Neural cell (in vitro differentiated cells): ENCODE measurements at regions not wholly inside any gene's neighbourhood (a gene's known extent, or its start where the extent isn't known, plus 50 kb on each side); places are given as distances from the start of the nearest gene placed in this dataset.

ENCODE experiments used
- CTCF ChIP-seq: fragments of 450-650 bp; IDR thresholded peaks from 2 replicates; pipeline ENCODE4 v1.5.1; 2014; ENCODE audit warnings: antibody characterized with exemption, mild to moderate bottlenecking, moderate library complexity; ENCODE audit not compliant: poor library complexity, severe bottlenecking
- EP300 ChIP-seq: fragments of 450-650 bp; conservative IDR thresholded peaks from 2 replicates; pipeline ENCODE4 v1.6.1; 2014; ENCODE audit warnings: antibody characterized with exemption, mild to moderate bottlenecking, moderate library complexity; ENCODE audit not compliant: poor library complexity, severe bottlenecking
- RAD21 ChIP-seq: fragments of 450-650 bp; conservative IDR thresholded peaks from 2 replicates; pipeline ENCODE4 v1.6.1; 2014; ENCODE audit warnings: antibody characterized with exemption, mild to moderate bottlenecking, moderate library complexity

GRCh38 chr10:2826675-2827074 lies 240.7 kb upstream of the PFKP start:
- TF ChIP-seq EP300: no peak
- TF ChIP-seq CTCF: no peak
- no peak for TF ChIP-seq RAD21
